ENCODE measurements at regions not wholly inside any gene's neighbourhood (a gene's known extent, or its start where the extent isn't known, plus 50 kb on each side); places are given as distances from the start of the nearest gene placed in this dataset.

GRCh38 chr12:85642288-85642687 lies 193.9 kb downstream of the RASSF9 start:
- no peak for DNase-seq

- no peak for DNase-seq
Observed at GRCh38 chr12:85642808-85643207, 193.4 kb downstream of the RASSF9 start.

GRCh38 chr12:85644508-85644907 lies 191.7 kb downstream of the RASSF9 start:
- DNase-seq: no peak

- DNase-seq: no peak
Observed at GRCh38 chr12:85653731-85654455, 182.3 kb downstream of the RASSF9 start.

- no peak for DNase-seq
Observed at GRCh38 chr12:85654456-85654840, 181.8 kb downstream of the RASSF9 start.

GRCh38 chr12:85656561-85656960 lies 179.6 kb downstream of the RASSF9 start:
- DNase-seq: no peak

- DNase-seq: no peak
Observed at GRCh38 chr12:85657251-85657650, 179.0 kb downstream of the RASSF9 start.

- DNase-seq: no peak
Observed at GRCh38 chr12:85657836-85658630, 178.2 kb downstream of the RASSF9 start.

- DNase-seq: no peak
Observed at GRCh38 chr12:85659754-85660530, 176.3 kb downstream of the RASSF9 start.

- no peak for DNase-seq
Observed at GRCh38 chr12:85661461-85662206, 174.6 kb downstream of the RASSF9 start.

- DNase-seq: no peak
Observed at GRCh38 chr12:85662207-85662602, 174.0 kb downstream of the RASSF9 start.

- DNase-seq: no peak
Observed at GRCh38 chr12:85663631-85664030, 172.6 kb downstream of the RASSF9 start.

- no peak for DNase-seq
Observed at GRCh38 chr12:85664429-85664828, 171.8 kb downstream of the RASSF9 start.

GRCh38 chr12:85669911-85670310 lies 166.3 kb downstream of the RASSF9 start:
- DNase-seq: no peak

GRCh38 chr12:85672436-85672835 lies 163.8 kb downstream of the RASSF9 start:
- DNase-seq: no peak

GRCh38 chr12:85673921-85674420 lies 162.2 kb downstream of the RASSF9 start:
- no peak for DNase-seq

- no peak for DNase-seq
Observed at GRCh38 chr12:85676816-85677749, 159.1 kb downstream of the RASSF9 start.

- no peak for DNase-seq
Observed at GRCh38 chr12:85679296-85679695, 156.9 kb downstream of the RASSF9 start.

GRCh38 chr12:85680881-85681280 lies 155.3 kb downstream of the RASSF9 start:
- DNase-seq: no peak

- no peak for DNase-seq
Observed at GRCh38 chr12:85681333-85681732, 154.9 kb downstream of the RASSF9 start.

- no peak for DNase-seq
Observed at GRCh38 chr12:85683051-85683450, 153.2 kb downstream of the RASSF9 start.

Measured in CD4-positive, alpha-beta T cell treated with Interleukin-1 beta for 1 hour (primary cell).